ENCODE measurements at regions not wholly inside any gene's neighbourhood (a gene's known extent, or its start where the extent isn't known, plus 50 kb on each side); places are given as distances from the start of the nearest gene placed in this dataset.

GRCh38 chr15:62969442-62970089 is 73.0 kb upstream of the TPM1 start:
- DNase-seq: no peak

GRCh38 chr15:62972814-62973213 is 69.7 kb upstream of the TPM1 start:
- DNase-seq: no peak

- no peak for DNase-seq
Measured at GRCh38 chr15:62975515-62975914, 67.0 kb upstream of the TPM1 start.

- no peak for DNase-seq
Measured at GRCh38 chr15:62976301-62976881, 66.2 kb upstream of the TPM1 start.

GRCh38 chr15:62977952-62978811 is 64.4 kb upstream of the TPM1 start:
- DNase-seq: no peak

- DNase-seq: no peak
Measured at GRCh38 chr15:62979252-62979651, 63.3 kb upstream of the TPM1 start.

- DNase-seq: no peak
Measured at GRCh38 chr15:62981071-62981470, 61.5 kb upstream of the TPM1 start.

- no peak for DNase-seq
Measured at GRCh38 chr15:62983956-62984355, 58.6 kb upstream of the TPM1 start.

- DNase-seq: no peak
Measured at GRCh38 chr15:62985768-62986167, 56.8 kb upstream of the TPM1 start.

GRCh38 chr15:62986948-62987347 is 55.6 kb upstream of the TPM1 start:
- no peak for DNase-seq

- no peak for DNase-seq
Measured at GRCh38 chr15:62988701-62989100, 53.8 kb upstream of the TPM1 start.

GRCh38 chr15:62989366-62990055 is 53.0 kb upstream of the TPM1 start:
- DNase-seq: no peak

GRCh38 chr15:62991698-62992097 is 50.8 kb upstream of the TPM1 start:
- no peak for DNase-seq

- no peak for DNase-seq
Measured at GRCh38 chr15:62992302-62992701, 50.2 kb upstream of the TPM1 start.

Measured in activated CD8-positive, alpha-beta memory T cell treated with anti-CD3 and anti-CD28 coated beads for 24 hours (primary cell).